GM21723 (cell line): ENCODE measurements at regions not wholly inside any gene's neighbourhood (a gene's known extent, or its start where the extent isn't known, plus 50 kb on each side); places are given as distances from the start of the nearest gene placed in this dataset.

Experiments used
- ATAC-seq: cut with Tn5 transposase; IDR thresholded peaks from one replicate; pipeline ENCODE4 v1.9.1; 2021; ENCODE audit warnings: mild to moderate bottlenecking, moderate library complexity; ENCODE audit not compliant: unreplicated experiment

GRCh38 chr5:34501016-34501415 lies 155.1 kb upstream of the RAI14 start:
- no peak for ATAC-seq

DNA sequence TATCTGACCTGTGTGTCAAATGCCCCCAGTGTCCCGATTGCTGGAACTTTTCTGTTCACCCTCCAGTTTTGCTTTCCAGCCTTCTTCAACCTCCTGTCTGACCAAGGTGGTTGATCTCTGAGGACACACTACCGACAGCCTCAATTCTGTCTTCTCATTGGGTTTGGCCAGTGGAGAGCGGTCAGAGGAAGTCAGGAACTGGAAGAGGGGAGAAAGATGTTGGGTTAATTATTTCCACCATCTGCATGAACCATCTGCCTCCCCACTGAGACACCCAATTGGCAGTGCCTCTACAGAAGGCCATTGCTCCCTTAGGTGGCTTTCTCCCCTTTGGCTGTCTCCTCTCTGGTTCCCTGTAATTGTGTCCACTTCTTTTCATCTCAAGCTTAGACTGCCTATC lies 154.3 kb upstream of the RAI14 start:
- no peak for ATAC-seq

- no peak for ATAC-seq
Observed at GRCh38 chr5:34502581-34502980, 153.5 kb upstream of the RAI14 start.

DNA sequence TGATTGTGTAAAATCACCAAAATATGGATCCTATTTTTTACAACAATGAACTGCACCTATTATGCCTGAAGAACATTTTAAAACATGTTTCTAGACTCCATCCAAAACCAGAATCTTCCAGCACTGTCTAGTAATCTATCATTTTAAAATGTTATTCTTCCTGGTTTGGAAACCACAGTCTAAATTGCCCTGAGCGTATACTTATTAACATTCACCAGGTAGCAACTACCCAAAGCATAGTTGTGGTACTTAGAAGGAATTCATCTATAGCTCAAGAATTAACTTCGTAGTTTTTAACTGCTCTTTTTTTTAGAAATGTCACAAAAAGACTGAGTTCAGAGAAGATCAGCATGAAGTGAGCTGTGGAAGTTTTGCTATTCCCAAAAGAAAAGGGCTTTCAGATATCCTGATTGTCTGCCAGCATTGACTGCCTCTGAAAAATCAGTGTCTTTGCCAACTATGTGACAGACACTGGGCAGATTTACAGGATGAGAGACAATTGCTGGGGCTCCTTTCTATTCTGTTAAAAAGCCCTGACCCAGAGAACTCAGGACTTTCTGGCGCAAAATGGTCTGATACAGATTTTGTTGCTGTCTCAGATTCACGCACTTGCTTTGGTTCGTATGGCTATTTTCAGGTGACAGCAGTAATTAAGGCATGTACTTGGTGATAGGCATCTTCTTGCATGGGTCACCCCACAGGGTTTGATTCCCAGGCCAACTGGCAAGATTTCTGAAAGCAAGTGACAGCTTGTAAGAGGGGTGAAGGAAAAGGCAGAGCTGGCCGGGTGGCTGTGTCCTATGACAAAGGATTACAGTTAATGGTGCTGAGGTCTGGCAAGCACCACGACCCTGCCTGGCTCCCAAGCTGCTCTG lies 152.5 kb upstream of the RAI14 start:
- no peak for ATAC-seq

GRCh38 chr5:34504967-34505366 lies 151.2 kb upstream of the RAI14 start:
- ATAC-seq = no peak

DNA sequence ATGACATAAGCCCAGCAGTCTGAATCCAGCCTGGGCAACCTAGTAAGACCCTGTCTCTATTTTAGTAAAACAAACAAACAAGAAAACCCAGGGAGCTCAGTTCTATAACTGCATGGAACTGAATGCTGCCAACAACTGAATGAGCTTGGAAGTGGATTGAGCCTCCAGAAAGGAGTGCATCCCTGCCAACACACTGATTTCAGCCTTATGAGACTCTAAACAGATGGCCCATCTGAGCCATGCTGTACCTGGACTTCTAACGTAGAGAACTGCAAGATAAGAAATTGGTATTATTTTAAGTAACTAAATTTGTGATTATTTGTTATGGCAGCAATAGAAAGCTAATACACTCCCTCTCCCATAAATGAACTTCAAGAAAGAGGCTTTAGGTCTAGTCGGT lies 150.4 kb upstream of the RAI14 start:
- no peak for ATAC-seq

DNA sequence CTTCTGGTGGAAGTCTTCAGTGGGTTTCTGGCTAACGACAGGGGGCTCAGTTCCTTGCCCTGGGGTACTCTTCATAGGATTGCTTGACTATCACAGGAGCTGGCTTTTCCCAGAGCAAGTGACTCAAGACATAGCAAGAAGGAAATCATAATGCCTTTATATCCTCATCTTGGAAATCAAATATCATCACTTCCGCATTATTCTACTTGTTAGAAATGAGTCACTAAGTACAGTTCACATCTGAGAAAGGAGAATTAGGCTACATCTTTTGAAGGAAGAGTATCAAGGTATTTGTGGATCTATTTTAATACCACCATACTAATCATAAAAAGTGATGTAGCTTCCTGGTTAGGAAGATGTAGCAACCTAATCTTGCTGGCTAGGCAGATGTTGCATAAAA lies 148.2 kb upstream of the RAI14 start:
- no peak for ATAC-seq

- ATAC-seq = no peak
Observed at GRCh38 chr5:34509392-34509791, 146.7 kb upstream of the RAI14 start.

DNA sequence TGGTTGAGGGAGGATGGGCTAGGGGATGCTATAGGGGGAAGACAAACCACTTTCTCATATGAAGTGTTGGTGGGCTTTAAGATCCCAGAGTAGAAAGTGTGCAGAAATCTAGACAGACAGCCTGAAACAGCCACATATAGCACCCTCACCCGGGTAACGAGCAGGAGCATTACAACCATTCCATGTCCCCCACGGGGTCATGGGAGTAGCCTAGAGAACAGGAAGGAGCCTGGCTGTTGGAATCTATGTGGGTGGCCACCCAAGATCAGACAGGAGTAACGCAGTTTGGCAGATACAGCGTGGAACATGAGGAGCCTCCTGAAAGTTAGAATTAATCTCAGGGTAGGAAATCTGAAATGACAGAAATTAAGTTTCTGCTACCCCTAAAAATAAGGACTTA lies 146.1 kb upstream of the RAI14 start:
- ATAC-seq = no peak

GRCh38 chr5:34511063-34511462 lies 145.1 kb upstream of the RAI14 start:
- ATAC-seq = no peak

- no peak for ATAC-seq
Observed at GRCh38 chr5:34511481-34511880, 144.6 kb upstream of the RAI14 start.

GRCh38 chr5:34511915-34512314 lies 144.2 kb upstream of the RAI14 start:
- no peak for ATAC-seq

DNA sequence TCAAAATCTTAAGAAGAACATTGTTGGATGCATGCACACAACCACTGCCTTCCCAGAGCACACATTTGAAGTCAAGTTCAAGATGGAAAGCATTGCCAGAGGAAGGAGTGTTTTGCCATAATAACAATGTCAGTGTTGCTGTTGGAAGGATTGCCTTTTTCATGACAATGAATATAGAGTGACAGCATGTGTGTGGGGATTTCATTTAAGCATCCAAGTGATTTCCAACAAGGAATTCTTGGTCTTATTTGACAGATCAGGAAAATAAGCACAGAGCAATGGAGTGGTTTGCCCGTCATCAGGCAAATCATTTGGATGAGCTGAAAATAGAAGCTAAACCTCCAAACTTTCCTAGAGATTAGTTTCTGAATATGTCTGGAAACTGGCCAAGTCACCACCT lies 140.0 kb upstream of the RAI14 start:
- no peak for ATAC-seq

GRCh38 chr5:34516686-34517085 lies 139.4 kb upstream of the RAI14 start:
- no peak for ATAC-seq

DNA sequence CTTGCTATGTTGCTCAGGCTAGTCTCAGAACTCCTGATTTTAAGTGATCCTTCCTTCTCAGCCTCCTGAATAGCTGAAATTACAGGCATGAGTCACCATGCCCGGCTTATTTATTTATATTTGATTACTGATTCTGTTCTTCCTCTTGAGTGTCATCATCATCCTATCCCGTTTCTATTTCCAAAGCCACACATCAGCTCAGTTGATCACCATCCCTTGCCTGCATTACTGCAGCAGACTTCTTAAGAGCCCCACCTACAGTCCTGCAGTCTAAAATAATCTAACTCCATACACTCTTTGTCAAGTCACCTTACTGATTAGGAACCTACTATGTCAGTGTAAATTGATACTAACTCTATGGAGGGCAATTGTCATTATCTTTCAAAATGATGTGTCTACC lies 138.9 kb upstream of the RAI14 start:
- ATAC-seq = no peak

DNA sequence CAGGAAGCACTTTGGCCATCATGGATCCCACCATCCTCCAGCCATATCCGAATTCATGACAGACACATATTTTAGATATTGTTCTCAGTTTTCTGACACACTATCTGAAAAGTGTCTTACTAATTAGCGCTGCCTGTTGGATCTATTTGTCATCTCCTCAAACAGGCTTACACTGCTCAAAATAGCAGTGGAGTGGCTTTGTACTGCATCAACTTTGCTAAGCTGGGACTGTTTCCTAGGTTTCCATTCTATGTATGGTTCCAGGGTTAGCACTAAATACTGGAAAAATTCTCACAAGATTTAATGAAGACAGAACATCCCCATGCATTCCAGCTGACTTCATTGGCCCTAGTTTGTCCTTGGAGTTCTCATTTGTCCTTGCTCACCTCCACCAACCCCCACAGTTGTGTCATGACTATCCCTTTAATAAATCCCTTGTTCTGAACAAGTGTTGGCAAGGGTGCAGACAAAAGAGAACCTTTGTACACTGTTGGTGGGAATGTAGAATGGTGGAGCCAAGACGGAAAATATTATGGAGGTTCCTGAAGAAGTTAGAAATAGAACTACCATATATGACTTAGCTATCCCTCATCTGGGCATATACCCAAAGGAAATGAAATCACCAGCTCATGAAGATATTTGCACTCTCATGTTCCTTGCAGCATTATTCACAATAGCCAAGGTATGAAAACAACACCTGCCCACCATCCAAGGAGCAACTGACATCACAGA lies 136.5 kb upstream of the RAI14 start:
- no peak for ATAC-seq

GRCh38 chr5:34521628-34522290 lies 134.4 kb upstream of the RAI14 start:
- no peak for ATAC-seq

DNA sequence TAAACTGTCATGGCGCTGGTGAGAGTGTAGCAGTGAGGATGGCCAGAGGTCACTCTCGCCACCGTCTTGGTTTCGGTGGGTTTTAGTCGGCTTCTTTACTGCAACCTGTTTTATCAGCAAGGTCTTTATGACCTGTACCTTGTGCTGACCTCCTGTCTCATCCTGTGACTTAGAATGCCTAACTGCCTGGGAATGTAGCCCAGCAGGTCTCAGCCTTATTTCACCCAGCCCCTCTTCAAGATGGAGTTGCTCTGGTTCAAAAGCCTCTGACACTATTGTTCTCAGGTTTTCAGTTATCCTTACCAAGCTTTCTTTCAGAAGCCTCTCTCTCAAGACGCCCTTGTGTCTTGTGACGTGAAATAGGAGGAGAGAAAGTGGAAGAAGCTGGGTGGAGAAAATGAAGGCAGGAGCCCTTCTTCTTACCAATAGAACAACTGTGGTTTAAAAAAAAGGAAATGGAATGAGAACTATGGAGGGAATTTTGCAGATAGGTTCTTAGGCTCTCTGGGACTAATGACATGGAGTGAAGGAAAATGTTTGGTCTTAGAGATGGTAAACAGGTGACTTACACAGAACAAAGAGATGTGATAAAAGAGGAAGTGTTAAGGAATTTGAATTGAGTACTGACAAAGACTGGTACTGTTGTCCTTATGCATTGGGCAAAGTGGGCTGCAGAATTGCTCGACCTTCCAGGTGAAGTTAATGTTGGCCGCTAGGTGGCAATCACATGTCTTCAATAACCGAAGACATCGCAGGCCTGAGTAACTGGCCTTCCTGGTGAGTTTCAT lies 133.3 kb upstream of the RAI14 start:
- peak; percentile 88 for ATAC-seq

DNA sequence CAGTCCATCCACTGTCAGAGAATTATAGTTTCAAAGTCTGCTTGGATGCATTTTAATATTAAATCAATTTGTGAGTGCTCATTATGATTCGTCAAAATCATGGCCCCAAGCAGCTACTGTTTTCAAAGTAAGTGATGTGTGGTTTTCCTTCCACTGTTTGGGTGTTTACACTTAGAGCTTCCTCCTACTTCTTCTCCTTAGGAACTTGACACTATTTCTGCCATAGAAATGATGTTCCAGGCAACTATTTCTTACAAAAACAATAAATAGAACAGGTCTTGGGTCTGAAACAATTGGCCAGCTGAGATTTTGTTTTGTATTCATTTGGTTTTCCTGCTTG lies 132.8 kb upstream of the RAI14 start:
- ATAC-seq = peak; percentile 27

GRCh38 chr5:34524123-34524522 lies 132.0 kb upstream of the RAI14 start:
- ATAC-seq = no peak

- ATAC-seq = no peak
Observed at GRCh38 chr5:34525761-34526160, 130.4 kb upstream of the RAI14 start.
